Sigmoid colon (tissue), 6 donors: ENCODE measurements at regions not wholly inside any gene's neighbourhood (a gene's known extent, or its start where the extent isn't known, plus 50 kb on each side); places are given as distances from the start of the nearest gene placed in this dataset.
"Not testable (repeated sequence)": the region's sequence is repeated elsewhere in the genome, so short reads cannot be mapped to it uniquely, and the experiment has no call there.

Source experiments
- DNase-seq: peaks from one replicate; pipeline ENCODE4 v3.0.0-alpha.2; 2019
- H3K27ac ChIP-seq, 4 donors: fragments of 200-600 bp; sonication (generic); one replicate each; pipeline ENCODE4 v1.5.1; 2016 to 2019; ENCODE audit warnings: mild to moderate bottlenecking in 1 of 4
- H3K27me3 ChIP-seq, 3 donors: fragments of 200-600 bp; sonication (generic); one replicate each; pipeline ENCODE4 v1.5.1; 2019; ENCODE audit warnings: mild to moderate bottlenecking in 1 of 3
- H3K36me3 ChIP-seq, 4 donors: fragments of 200-600 bp; sonication (generic); one replicate each; pipeline ENCODE4 v1.5.1; 2016 to 2019
- H3K4me1 ChIP-seq, 4 donors: fragments of 200-600 bp; sonication (generic); one replicate each; pipeline ENCODE4 v1.5.1; 2017 to 2019
- H3K4me3 ChIP-seq, 4 donors: fragments of 200-600 bp; sonication (generic); one replicate each; pipeline ENCODE4 v1.5.1; 2017 to 2019; ENCODE audit warnings: mild to moderate bottlenecking in 2 of 4, moderate library complexity in 1 of 4
- H3K9me3 ChIP-seq, 4 donors: fragments of 200-600 bp in 3 of 4; sonication (generic) in 3 of 4; one replicate each; pipeline versions ENCODE4 v1.5.1 to v1.6.1; 2013 to 2019
- CTCF ChIP-seq, 4 experiments: fragments of 450-650 bp in 3 of 4; fragments of 200-600 bp in 1 of 4; IDR thresholded peaks; one replicate each; pipeline ENCODE4 v1.5.1; 2016 to 2019; ENCODE audit warnings: antibody characterized with exemption in 4 of 4, mild to moderate bottlenecking in 3 of 4, moderate library complexity in 2 of 4
- EP300 ChIP-seq, 4 donors: sonication (generic); formaldehyde crosslinking; IDR thresholded peaks; one replicate each; pipeline ENCODE4 v1.6.1; 2017; ENCODE audit warnings: antibody characterized with exemption in 4 of 4
- POLR2A ChIP-seq, 2 donors: fragments of 450-650 bp; IDR thresholded peaks; one replicate each; pipeline ENCODE4 v1.6.1; 2016; ENCODE audit warnings: antibody characterized with exemption in 2 of 2, mild to moderate bottlenecking in 2 of 2, moderate library complexity in 2 of 2
- POLR2AphosphoS5 ChIP-seq, 4 donors: sonication (generic); formaldehyde crosslinking; IDR thresholded peaks; one replicate each; pipeline ENCODE4 v1.6.1; 2017; ENCODE audit warnings: antibody characterized with exemption in 4 of 4
- WGBS, 2 donors: extraction: QIAGEN DNeasy Blood & Tissue Kit; methylation state at CpG; one replicate each; pipeline ENCODE4 v1.1.7; 2013; 5-methylcytosine and 5-hydroxymethylcytosine counted together
- intact Hi-C: fragments of 100-400 bp; cut with DNase I; formaldehyde crosslinking; loops from one replicate; pipeline ENCODE4 v1.15.1; 2023
- donor health status: healthy with polysubstance abuse.
- donor health status: healthy.

GRCh38 chr5:152046361-152046760, 121.7 kb upstream of the GLRA1 start:
- intact Hi-C loops = no loop called here
- TF ChIP-seq POLR2AphosphoS5 (IDR thresholded peaks at IDR 0.05) (no peak), CTCF (IDR thresholded peaks at IDR 0.05) (no peak), EP300 (IDR thresholded peaks at IDR 0.05) (no peak), POLR2A (IDR thresholded peaks at IDR 0.05) (no peak)
- 44 to 60% methylated on average over 4 of the region's 4 CpGs for WGBS, 2 donors
- Histone ChIP-seq H3K27me3 (no peaks in the 10 kb centered on the region), H3K4me3 (no peak overlapping the region), H3K27ac (no peak overlapping the region), H3K36me3 (no peaks in the 10 kb centered on the region), H3K9me3 (peaks cover 0 to 1% (median 0%) of the 10 kb centered on the region in 4 donors), H3K4me1 (no peaks in the 10 kb centered on the region)
- DNase-seq = no peak

- intact Hi-C loops, H3K27me3 ChIP-seq, H3K36me3 ChIP-seq, H3K4me3 ChIP-seq, H3K27ac ChIP-seq, H3K4me1 ChIP-seq, H3K9me3 ChIP-seq, DNase-seq: not testable (repeated sequence)
- WGBS, 2 donors = 49 to 57% methylated on average over 2 of the region's 2 CpGs
These were observed 114.2 kb upstream of the GLRA1 start for GRCh38 chr5:152038856-152039255.

GRCh38 chr5:152026328-152027024, 101.8 kb upstream of the GLRA1 start:
- DNase-seq, H3K27ac ChIP-seq, H3K36me3 ChIP-seq, H3K9me3 ChIP-seq, H3K27me3 ChIP-seq, H3K4me3 ChIP-seq, H3K4me1 ChIP-seq, intact Hi-C loops: not testable (repeated sequence)
- WGBS, 2 donors = 55 to 57% methylated on average over 9 of the region's 9 CpGs

GRCh38 chr5:152016421-152016820, 91.8 kb upstream of the GLRA1 start:
- Histone ChIP-seq H3K27ac (no peak overlapping the region), H3K4me1 (no peaks in the 10 kb centered on the region), H3K36me3 (no peaks in the 10 kb centered on the region), H3K27me3 (no peaks in the 10 kb centered on the region), H3K4me3 (no peak overlapping the region), H3K9me3 (no peaks in the 10 kb centered on the region)
- WGBS, 2 donors = 84% methylated on average over 1 of the region's 1 CpG
- intact Hi-C loops = no loop called here
- DNase-seq = no peak
- TF ChIP-seq CTCF (IDR thresholded peaks at IDR 0.05) (no peak), POLR2AphosphoS5 (IDR thresholded peaks at IDR 0.05) (no peak), POLR2A (IDR thresholded peaks at IDR 0.05) (no peak), EP300 (IDR thresholded peaks at IDR 0.05) (no peak)

- Histone ChIP-seq H3K4me3 (no peak overlapping the region), H3K9me3 (no peaks in the 10 kb centered on the region), H3K27me3 (no peaks in the 10 kb centered on the region), H3K4me1 (no peaks in the 10 kb centered on the region), H3K36me3 (no peaks in the 10 kb centered on the region), H3K27ac (no peak overlapping the region)
- WGBS, 2 donors = 7 to 24% methylated on average over 3 of the region's 3 CpGs
- TF ChIP-seq POLR2AphosphoS5 (IDR thresholded peaks at IDR 0.05) (no peak), CTCF (IDR thresholded peaks at IDR 0.05) (no peak), POLR2A (IDR thresholded peaks at IDR 0.05) (no peak), EP300 (IDR thresholded peaks at IDR 0.05) (no peak)
- DNase-seq = no peak
- intact Hi-C loops = no loop called here
These were observed 83.1 kb upstream of the GLRA1 start for GRCh38 chr5:152007653-152008335.

GRCh38 chr5:152004095-152004494, 79.4 kb upstream of the GLRA1 start:
- no peak overlapping the region for H3K4me3 ChIP-seq
- H3K9me3 ChIP-seq = peaks cover 0 to 1% (median 0%) of the 10 kb centered on the region in 4 donors
- H3K4me1 ChIP-seq = no peaks in the 10 kb centered on the region
- H3K36me3 ChIP-seq = no peaks in the 10 kb centered on the region
- DNase-seq = no peak
- no peak for TF ChIP-seq POLR2AphosphoS5 (IDR thresholded peaks at IDR 0.05)
- TF ChIP-seq CTCF (IDR thresholded peaks at IDR 0.05) = no peak
- TF ChIP-seq EP300 (IDR thresholded peaks at IDR 0.05) = no peak
- no peak for TF ChIP-seq POLR2A (IDR thresholded peaks at IDR 0.05)
- H3K27me3 ChIP-seq = no peaks in the 10 kb centered on the region
- intact Hi-C loops = no loop called here
- 88 to 93% methylated on average over 13 of the region's 13 CpGs for WGBS, 2 donors
- H3K27ac ChIP-seq = no peak overlapping the region
